ENCODE measurements at regions not wholly inside any gene's neighbourhood (a gene's known extent, or its start where the extent isn't known, plus 50 kb on each side); places are given as distances from the start of the nearest gene placed in this dataset.

GRCh38 chr3:180820400-180820799 lies 92.1 kb upstream of the FXR1 start:
- Histone ChIP-seq H3K27me3 (ENCODE audit: low read depth, low read length) (no peaks in the 10 kb centered on the region), H3K36me3 (replicated peaks; ENCODE audit: low read depth, low read length) (no peaks in the 10 kb centered on the region), H3K4me3 (ENCODE audit: low read length) (no peak overlapping the region), H3K79me2 (ENCODE audit: low read length) (no peaks in the 10 kb centered on the region), H3K4me1 (ENCODE audit: low read length) (no peaks in the 10 kb centered on the region), H3K27ac (ENCODE audit: low read length) (no peak overlapping the region), H2AFZ (ENCODE audit: low read depth, low read length) (no peak overlapping the region), H3K9me3 (ENCODE audit: insufficient read depth, low read length) (no peaks in the 10 kb centered on the region), H3K4me2 (ENCODE audit: low read length) (no peak overlapping the region), H3K9ac (ENCODE audit: low read length) (no peak overlapping the region), H4K20me1 (ENCODE audit: insufficient read depth, low read length) (no peaks in the 10 kb centered on the region)
- TF ChIP-seq CTCF (IDR thresholded peaks at IDR 0.05; ENCODE audit: low read depth, low read length) (no peak), EZH2phosphoT487 (IDR thresholded peaks at IDR 0.05; ENCODE audit: low read depth) (no peak)

- Histone ChIP-seq H2AFZ (ENCODE audit: low read depth, low read length) (no peak overlapping the region), H3K4me3 (ENCODE audit: low read length) (no peak overlapping the region), H3K9ac (ENCODE audit: low read length) (no peak overlapping the region), H3K79me2 (ENCODE audit: low read length) (no peaks in the 10 kb centered on the region), H4K20me1 (ENCODE audit: insufficient read depth, low read length) (no peaks in the 10 kb centered on the region), H3K4me2 (ENCODE audit: low read length) (no peak overlapping the region), H3K27me3 (ENCODE audit: low read depth, low read length) (no peaks in the 10 kb centered on the region), H3K4me1 (ENCODE audit: low read length) (no peaks in the 10 kb centered on the region), H3K9me3 (ENCODE audit: insufficient read depth, low read length) (no peaks in the 10 kb centered on the region), H3K36me3 (replicated peaks; ENCODE audit: low read depth, low read length) (no peaks in the 10 kb centered on the region), H3K27ac (ENCODE audit: low read length) (no peak overlapping the region)
- TF ChIP-seq EZH2phosphoT487 (IDR thresholded peaks at IDR 0.05; ENCODE audit: low read depth), result no peak
- no peak for TF ChIP-seq CTCF (IDR thresholded peaks at IDR 0.05; ENCODE audit: low read depth, low read length)
These were observed 86.5 kb upstream of the FXR1 start for GRCh38 chr3:180825964-180826363.

GRCh38 chr3:180827171-180827570 lies 85.3 kb upstream of the FXR1 start:
- no peaks in the 10 kb centered on the region for H3K9me3 ChIP-seq (ENCODE audit: insufficient read depth, low read length)

DNA sequence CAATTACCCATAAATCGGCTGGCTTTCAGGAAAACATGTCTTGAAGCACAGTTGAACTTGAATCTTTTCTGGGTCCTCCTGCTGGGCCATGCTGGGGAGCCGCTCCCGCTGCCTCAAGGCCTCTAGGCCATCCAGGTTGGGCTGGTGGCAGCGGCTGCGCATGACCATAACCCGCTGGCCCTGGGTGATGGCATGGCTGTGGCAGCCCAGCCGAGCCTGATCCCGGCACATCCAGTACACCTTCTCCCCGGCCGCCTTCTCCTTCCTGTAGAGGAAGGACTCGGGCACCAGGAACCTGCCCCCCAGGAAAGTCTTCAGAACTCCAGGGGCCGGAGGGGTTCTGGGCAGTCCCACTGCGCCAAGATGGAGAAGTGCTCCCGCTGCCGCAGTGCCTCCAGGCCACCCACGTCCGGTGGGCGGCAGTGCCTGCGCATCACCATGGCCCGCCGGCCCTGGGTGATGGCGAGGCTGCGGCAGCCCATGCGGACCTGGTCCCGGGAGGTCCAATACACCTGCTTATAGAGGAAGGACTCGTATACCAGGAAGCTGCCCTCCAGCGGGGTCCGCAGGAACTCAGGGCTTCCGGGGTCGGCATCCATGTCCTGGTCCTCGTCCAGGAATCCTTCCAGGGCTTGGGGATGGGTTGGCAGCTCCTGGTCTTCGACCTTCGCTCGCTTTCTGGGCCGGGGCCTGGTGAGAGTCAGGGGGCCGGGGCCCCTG lies 84.3 kb upstream of the FXR1 start:
- H4K20me1 ChIP-seq (ENCODE audit: insufficient read depth, low read length), result no peaks in the 10 kb centered on the region
- no peak for TF ChIP-seq EZH2phosphoT487 (IDR thresholded peaks at IDR 0.05; ENCODE audit: low read depth)
- no peak for TF ChIP-seq CTCF (IDR thresholded peaks at IDR 0.05; ENCODE audit: low read depth, low read length)
- H2AFZ ChIP-seq (ENCODE audit: low read depth, low read length), result no peak overlapping the region
- H3K36me3 ChIP-seq (replicated peaks; ENCODE audit: low read depth, low read length), result no peaks in the 10 kb centered on the region
- H3K4me1 ChIP-seq (ENCODE audit: low read length), result no peaks in the 10 kb centered on the region
- no peak overlapping the region for H3K27ac ChIP-seq (ENCODE audit: low read length)
- H3K79me2 ChIP-seq (ENCODE audit: low read length), result no peaks in the 10 kb centered on the region
- no peaks in the 10 kb centered on the region for H3K27me3 ChIP-seq (ENCODE audit: low read depth, low read length)
- H3K9me3 ChIP-seq (ENCODE audit: insufficient read depth, low read length), result no peaks in the 10 kb centered on the region
- H3K4me3 ChIP-seq (ENCODE audit: low read length), result no peak overlapping the region
- no peak overlapping the region for H3K4me2 ChIP-seq (ENCODE audit: low read length)
- no peak overlapping the region for H3K9ac ChIP-seq (ENCODE audit: low read length)

More at GRCh38 chr3:180827171-180827570, 85.3 kb upstream of the FXR1 start:
- Histone ChIP-seq H3K27me3 (ENCODE audit: low read depth, low read length) (no peaks in the 10 kb centered on the region), H3K9ac (ENCODE audit: low read length) (no peak overlapping the region), H3K36me3 (replicated peaks; ENCODE audit: low read depth, low read length) (no peaks in the 10 kb centered on the region), H2AFZ (ENCODE audit: low read depth, low read length) (no peak overlapping the region), H4K20me1 (ENCODE audit: insufficient read depth, low read length) (no peaks in the 10 kb centered on the region), H3K79me2 (ENCODE audit: low read length) (no peaks in the 10 kb centered on the region), H3K4me1 (ENCODE audit: low read length) (no peaks in the 10 kb centered on the region), H3K4me3 (ENCODE audit: low read length) (no peak overlapping the region), H3K4me2 (ENCODE audit: low read length) (no peak overlapping the region), H3K27ac (ENCODE audit: low read length) (no peak overlapping the region)
- TF ChIP-seq EZH2phosphoT487 (IDR thresholded peaks at IDR 0.05; ENCODE audit: low read depth) (no peak), CTCF (IDR thresholded peaks at IDR 0.05; ENCODE audit: low read depth, low read length) (no peak)
